Kidney (tissue), 13 donors: ENCODE measurements at regions not wholly inside any gene's neighbourhood (a gene's known extent, or its start where the extent isn't known, plus 50 kb on each side); places are given as distances from the start of the nearest gene placed in this dataset.

Experiments
- DNase-seq, 5 donors: peaks; one replicate each; pipeline ENCODE4 v3.0.0-alpha.2; 2013 to 2020
- FAIRE-seq: peaks from 2 replicates; lab custom pipeline; 2012; peaks lifted over from hg19 to GRCh38; lab: Jason Lieb, UNC
- H3K27ac ChIP-seq, 2 donors: one replicate each; pipeline ENCODE4 v1.7.0; 2013; ENCODE audit warnings: low read depth in 2 of 2, low read length in 2 of 2, inconsistent platforms in 1 of 2
- H3K27me3 ChIP-seq: one replicate; pipeline ENCODE4 v1.7.1; 2013; ENCODE audit warnings: low read length, inconsistent platforms; ENCODE audit not compliant: control insufficient read depth, insufficient read depth
- H3K36me3 ChIP-seq, 3 donors: one replicate each; pipeline versions ENCODE4 v1.7.0 to v1.7.1; 2013; ENCODE audit warnings: low read length in 3 of 3, control low read depth in 1 of 3, inconsistent platforms in 1 of 3; ENCODE audit not compliant: insufficient read depth in 3 of 3, control insufficient read depth in 2 of 3
- H3K4me1 ChIP-seq, 3 donors: one replicate each; pipeline versions ENCODE4 v1.7.0 to v1.7.1; 2013; ENCODE audit warnings: low read length in 3 of 3, inconsistent platforms in 1 of 3, low read depth in 1 of 3; ENCODE audit not compliant: control insufficient read depth in 2 of 3, insufficient read depth in 2 of 3
- H3K4me3 ChIP-seq, 3 donors: one replicate each; pipeline versions ENCODE4 v1.7.0 to v1.8.1; 2013; ENCODE audit warnings: low read length in 3 of 3, control low read depth in 1 of 3, inconsistent platforms in 1 of 3
- H3K9ac ChIP-seq, 3 donors: one replicate each; pipeline versions ENCODE4 v1.7.0 to v1.7.1; 2013; ENCODE audit warnings: low read length in 3 of 3, control low read depth in 1 of 3, inconsistent platforms in 1 of 3
- H3K9me3 ChIP-seq, 3 donors: one replicate each; pipeline versions ENCODE4 v1.7.0 to v1.7.1; 2013; ENCODE audit warnings: low read length in 3 of 3, control low read depth in 1 of 3, inconsistent platforms in 1 of 3; ENCODE audit not compliant: control insufficient read depth in 2 of 3, insufficient read depth in 1 of 3
- intact Hi-C: fragments of 100-400 bp; cut with DNase I; formaldehyde crosslinking; loops from one replicate; pipeline ENCODE4 v1.11.1; 2022
- TF ChIP-seq, protein P1 (sequence below): IDR thresholded peaks from 3 replicates; pipeline ENCODE4 v1.5.1; 2012; ENCODE audit warnings: mild to moderate bottlenecking, moderate library complexity, borderline replicate concordance; ENCODE audit not compliant: insufficient read depth; ENCODE audit errors: extremely low read depth
- donor health status: control.
- donor health status: control.
- donor health status: control.
- donor health status: control.
- donor health status: control.
- donor health status: DM: yes; HTN: yes; CAD: no.
- donor health status: Normal renal cell carcinoma (clear cell type).

- Histone ChIP-seq H3K9ac (no peak overlapping the region), H3K27me3 (no peaks in the 10 kb centered on the region), H3K4me3 (no peak overlapping the region), H3K4me1 (no peaks in the 10 kb centered on the region), H3K9me3 (no peaks in the 10 kb centered on the region), H3K36me3 (no peaks in the 10 kb centered on the region), H3K27ac (no peak overlapping the region)
- TF ChIP-seq, protein P1, sequence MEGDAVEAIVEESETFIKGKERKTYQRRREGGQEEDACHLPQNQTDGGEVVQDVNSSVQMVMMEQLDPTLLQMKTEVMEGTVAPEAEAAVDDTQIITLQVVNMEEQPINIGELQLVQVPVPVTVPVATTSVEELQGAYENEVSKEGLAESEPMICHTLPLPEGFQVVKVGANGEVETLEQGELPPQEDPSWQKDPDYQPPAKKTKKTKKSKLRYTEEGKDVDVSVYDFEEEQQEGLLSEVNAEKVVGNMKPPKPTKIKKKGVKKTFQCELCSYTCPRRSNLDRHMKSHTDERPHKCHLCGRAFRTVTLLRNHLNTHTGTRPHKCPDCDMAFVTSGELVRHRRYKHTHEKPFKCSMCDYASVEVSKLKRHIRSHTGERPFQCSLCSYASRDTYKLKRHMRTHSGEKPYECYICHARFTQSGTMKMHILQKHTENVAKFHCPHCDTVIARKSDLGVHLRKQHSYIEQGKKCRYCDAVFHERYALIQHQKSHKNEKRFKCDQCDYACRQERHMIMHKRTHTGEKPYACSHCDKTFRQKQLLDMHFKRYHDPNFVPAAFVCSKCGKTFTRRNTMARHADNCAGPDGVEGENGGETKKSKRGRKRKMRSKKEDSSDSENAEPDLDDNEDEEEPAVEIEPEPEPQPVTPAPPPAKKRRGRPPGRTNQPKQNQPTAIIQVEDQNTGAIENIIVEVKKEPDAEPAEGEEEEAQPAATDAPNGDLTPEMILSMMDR, result no peak
- intact Hi-C loops, result no loop called here
- FAIRE-seq, result no peak
- no peak for DNase-seq
Observed at GRCh38 chr13:85287528-85287927, 511.7 kb downstream of the SLITRK6 start.

GRCh38 chr13:85286081-85286480 lies 513.1 kb downstream of the SLITRK6 start:
- Histone ChIP-seq H3K9ac (no peak overlapping the region), H3K36me3 (no peaks in the 10 kb centered on the region), H3K27me3 (no peaks in the 10 kb centered on the region), H3K4me3 (no peak overlapping the region), H3K9me3 (no peaks in the 10 kb centered on the region), H3K27ac (no peak overlapping the region), H3K4me1 (no peaks in the 10 kb centered on the region)
- DNase-seq (no peak), FAIRE-seq (no peak)
- TF ChIP-seq, protein P1, result no peak
- intact Hi-C loops, result no loop called here

DNA sequence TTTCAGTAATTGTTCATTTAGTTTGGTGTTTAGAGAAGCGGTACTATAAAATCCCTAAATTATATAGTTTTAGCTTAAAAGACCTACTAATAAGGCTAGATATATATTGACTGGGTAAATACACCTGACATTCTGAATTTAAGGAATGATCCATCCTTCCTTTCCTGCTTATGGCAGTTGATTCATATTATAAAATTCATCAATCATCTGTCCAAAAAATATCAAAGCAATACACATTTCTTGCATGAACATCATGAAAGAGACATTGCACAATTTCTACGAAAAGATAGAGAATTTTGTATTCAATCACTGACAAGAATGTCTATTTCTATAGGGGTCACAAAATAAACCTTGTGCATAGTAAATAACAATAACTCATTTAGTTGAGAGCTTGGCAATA lies 514.9 kb downstream of the SLITRK6 start:
- DNase-seq (no peak), FAIRE-seq (no peak)
- H3K27ac ChIP-seq, result no peak overlapping the region
- no peak overlapping the region for H3K4me3 ChIP-seq
- no peaks in the 10 kb centered on the region for H3K9me3 ChIP-seq
- H3K9ac ChIP-seq, result no peak overlapping the region
- no peaks in the 10 kb centered on the region for H3K4me1 ChIP-seq
- intact Hi-C loops, result no loop called here
- H3K27me3 ChIP-seq, result no peaks in the 10 kb centered on the region
- TF ChIP-seq, protein P1, result no peak
- H3K36me3 ChIP-seq, result no peaks in the 10 kb centered on the region

DNA sequence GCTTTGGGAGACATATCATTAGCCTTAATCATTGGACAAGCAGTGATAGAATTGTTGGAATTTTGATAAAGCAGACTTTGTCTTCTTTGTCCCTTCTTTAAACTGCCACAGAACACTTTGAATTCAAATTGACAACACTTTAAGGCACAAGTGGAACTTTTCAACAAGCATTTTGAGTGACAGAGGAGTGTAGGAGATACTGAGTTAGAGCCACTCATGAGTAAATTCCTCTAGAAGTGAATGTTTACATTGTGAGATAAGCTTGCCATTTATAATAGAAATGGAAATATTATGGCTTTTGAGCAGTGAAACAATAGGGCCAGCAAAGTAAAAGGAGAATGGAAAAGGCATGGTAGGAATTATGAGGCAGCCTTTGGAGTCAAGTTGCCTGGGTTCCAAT lies 515.8 kb downstream of the SLITRK6 start:
- H3K27ac ChIP-seq, result no peak overlapping the region
- H3K27me3 ChIP-seq, result no peaks in the 10 kb centered on the region
- TF ChIP-seq, protein P1, result no peak
- intact Hi-C loops, result no loop called here
- H3K9me3 ChIP-seq, result no peaks in the 10 kb centered on the region
- H3K36me3 ChIP-seq, result no peaks in the 10 kb centered on the region
- no peak overlapping the region for H3K4me3 ChIP-seq
- DNase-seq (no peak), FAIRE-seq (no peak)
- no peak overlapping the region for H3K9ac ChIP-seq
- H3K4me1 ChIP-seq, result no peaks in the 10 kb centered on the region
